ENCODE measurements at regions not wholly inside any gene's neighbourhood (a gene's known extent, or its start where the extent isn't known, plus 50 kb on each side); places are given as distances from the start of the nearest gene placed in this dataset.

DNA sequence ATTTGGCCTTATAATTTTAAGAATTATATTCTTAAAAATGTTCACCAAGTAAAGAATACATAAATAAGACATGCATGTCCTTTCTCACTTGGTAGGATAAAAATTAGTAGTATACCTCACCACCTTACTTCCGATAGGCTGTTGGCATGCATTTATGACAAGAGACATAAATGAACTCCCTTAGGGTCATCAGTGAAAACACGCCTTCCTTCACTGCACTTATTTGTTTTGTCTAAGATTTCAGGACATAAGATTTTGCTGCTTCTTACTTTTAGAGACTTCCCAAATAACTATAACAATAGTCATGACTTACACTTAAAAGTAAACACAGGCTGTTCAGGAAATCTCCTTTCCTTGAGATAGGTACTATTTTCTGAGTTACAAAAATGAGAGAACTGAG is 661.3 kb upstream of the CNTNAP5 start:
- in situ Hi-C loops (cut with HindIII; ENCODE audit: low pct_unique_long_range_greater_than_20kb, low sequenced_read_pairs), result no loop called here
- BruUV-seq (replicated peaks), result no TSS peak
- no peak for DNase-seq (ENCODE audit: low read depth, low spot score)
- Histone ChIP-seq H3K4me1 (ENCODE audit: control insufficient read depth, insufficient read depth, low read length) (no peaks in the 10 kb centered on the region), H3K36me3 (ENCODE audit: control insufficient read depth, insufficient read depth, low read length) (no peaks in the 10 kb centered on the region), H3K27ac (ENCODE audit: low read length) (no peak overlapping the region), H3K9me3 (ENCODE audit: control insufficient read depth, insufficient read depth, low read depth, low read length) (no peaks in the 10 kb centered on the region), H3K27me3 (ENCODE audit: control insufficient read depth, insufficient read depth, low read length) (no peaks in the 10 kb centered on the region), H3K4me3 (ENCODE audit: low read depth in 2 of 2, low read length in 2 of 2) (no peak overlapping the region)
- no peak for TF ChIP-seq CTCF (IDR thresholded peaks at IDR 0.05)
- TF ChIP-seq TCF7L2 (IDR thresholded peaks at IDR 0.05; ENCODE audit: low read depth, low read length), result no peak
- TF ChIP-seq REST (IDR thresholded peaks at IDR 0.05; ENCODE audit: insufficient read depth in 1 of 2, low read depth in 2 of 2, low read length in 1 of 2), result no peak
- TF ChIP-seq POLR2AphosphoS5 (IDR thresholded peaks at IDR 0.05; ENCODE audit: low read depth, low read length), result no peak
- no peak for TF ChIP-seq SIN3A (IDR thresholded peaks at IDR 0.05; ENCODE audit: borderline replicate concordance, insufficient read depth, low read depth, low read length)
- POLR2A ChIA-PET, result no interaction called here
- no peak for ATAC-seq
- CTCF ChIA-PET, result no interaction called here
- intact Hi-C loops (cut with micrococcal nuclease; ENCODE audit: unreplicated experiment), result no loop called here

- no peaks in the 10 kb centered on the region for H3K4me1 ChIP-seq (ENCODE audit: control insufficient read depth, insufficient read depth, low read length)
- H3K27ac ChIP-seq (ENCODE audit: low read length), result no peak overlapping the region
- no peaks in the 10 kb centered on the region for H3K9me3 ChIP-seq (ENCODE audit: control insufficient read depth, insufficient read depth, low read depth, low read length)
- DNase-seq (ENCODE audit: low read depth, low spot score) (no peak), ATAC-seq (no peak)
- H3K4me3 ChIP-seq (ENCODE audit: low read depth in 2 of 2, low read length in 2 of 2), result no peak overlapping the region
- TF ChIP-seq REST (IDR thresholded peaks at IDR 0.05; ENCODE audit: insufficient read depth in 1 of 2, low read depth in 2 of 2, low read length in 1 of 2) (no peak), CTCF (IDR thresholded peaks at IDR 0.05) (no peak), POLR2AphosphoS5 (IDR thresholded peaks at IDR 0.05; ENCODE audit: low read depth, low read length) (no peak), TCF7L2 (IDR thresholded peaks at IDR 0.05; ENCODE audit: low read depth, low read length) (no peak), SIN3A (IDR thresholded peaks at IDR 0.05; ENCODE audit: borderline replicate concordance, insufficient read depth, low read depth, low read length) (no peak)
- no peaks in the 10 kb centered on the region for H3K36me3 ChIP-seq (ENCODE audit: control insufficient read depth, insufficient read depth, low read length)
- BruUV-seq (replicated peaks), result no TSS peak
- ChIA-PET CTCF (no interaction called here), POLR2A (no interaction called here)
- no peaks in the 10 kb centered on the region for H3K27me3 ChIP-seq (ENCODE audit: control insufficient read depth, insufficient read depth, low read length)
- in situ Hi-C loops (cut with HindIII; ENCODE audit: low pct_unique_long_range_greater_than_20kb, low sequenced_read_pairs), result no loop called here
- intact Hi-C loops (cut with micrococcal nuclease; ENCODE audit: unreplicated experiment), result no loop called here
These were observed 660.7 kb upstream of the CNTNAP5 start for GRCh38 chr2:123364243-123364896.

Measured in Panc1 (cell line).